OCI-LY7 (cell line): ENCODE measurements at regions not wholly inside any gene's neighbourhood (a gene's known extent, or its start where the extent isn't known, plus 50 kb on each side); places are given as distances from the start of the nearest gene placed in this dataset.

Experiments used
- CTCF ChIP-seq: fragments of 200-600 bp; sonication (generic); conservative IDR thresholded peaks from 2 replicates; pipeline ENCODE4 v1.5.1; 2014; ENCODE audit warnings: mild to moderate bottlenecking, antibody characterized with exemption, low read length, moderate library complexity, mixed read lengths
- EZH2phosphoT487 ChIP-seq: fragments of 200-600 bp; sonication (generic); IDR thresholded peaks from 2 replicates; pipeline ENCODE4 v1.6.1; 2018; ENCODE audit warnings: low read depth, borderline replicate concordance, mild to moderate bottlenecking, mixed run types, antibody characterized with exemption, low read length, moderate library complexity, mixed read lengths

GRCh38 chr2:56969513-56969912 is 785.7 kb downstream of the CCDC85A start:
- TF ChIP-seq CTCF (no peak), EZH2phosphoT487 (no peak)
